ENCODE measurements at regions not wholly inside any gene's neighbourhood (a gene's known extent, or its start where the extent isn't known, plus 50 kb on each side); places are given as distances from the start of the nearest gene placed in this dataset.

DNA sequence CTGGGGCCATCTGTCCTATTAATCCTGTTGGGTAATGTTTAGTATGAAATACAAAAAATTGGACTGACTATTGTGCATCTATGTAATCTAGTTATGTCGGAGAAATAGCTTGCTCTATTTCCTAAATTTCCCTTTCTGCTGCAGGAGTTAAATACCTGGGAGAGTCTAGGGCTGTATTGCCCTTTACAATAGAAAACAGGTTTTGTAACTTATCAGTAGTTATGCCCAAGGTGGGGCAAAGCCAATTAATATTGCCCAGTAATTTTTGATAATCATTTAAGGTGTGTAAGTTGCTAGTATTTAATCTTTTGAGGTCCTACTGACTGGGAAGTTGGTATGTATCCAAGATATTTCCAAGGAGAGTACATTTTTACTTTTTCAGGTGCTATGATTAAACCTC is 838.1 kb downstream of the DACH1 start:
- TF ChIP-seq, protein P1, sequence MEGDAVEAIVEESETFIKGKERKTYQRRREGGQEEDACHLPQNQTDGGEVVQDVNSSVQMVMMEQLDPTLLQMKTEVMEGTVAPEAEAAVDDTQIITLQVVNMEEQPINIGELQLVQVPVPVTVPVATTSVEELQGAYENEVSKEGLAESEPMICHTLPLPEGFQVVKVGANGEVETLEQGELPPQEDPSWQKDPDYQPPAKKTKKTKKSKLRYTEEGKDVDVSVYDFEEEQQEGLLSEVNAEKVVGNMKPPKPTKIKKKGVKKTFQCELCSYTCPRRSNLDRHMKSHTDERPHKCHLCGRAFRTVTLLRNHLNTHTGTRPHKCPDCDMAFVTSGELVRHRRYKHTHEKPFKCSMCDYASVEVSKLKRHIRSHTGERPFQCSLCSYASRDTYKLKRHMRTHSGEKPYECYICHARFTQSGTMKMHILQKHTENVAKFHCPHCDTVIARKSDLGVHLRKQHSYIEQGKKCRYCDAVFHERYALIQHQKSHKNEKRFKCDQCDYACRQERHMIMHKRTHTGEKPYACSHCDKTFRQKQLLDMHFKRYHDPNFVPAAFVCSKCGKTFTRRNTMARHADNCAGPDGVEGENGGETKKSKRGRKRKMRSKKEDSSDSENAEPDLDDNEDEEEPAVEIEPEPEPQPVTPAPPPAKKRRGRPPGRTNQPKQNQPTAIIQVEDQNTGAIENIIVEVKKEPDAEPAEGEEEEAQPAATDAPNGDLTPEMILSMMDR (IDR thresholded peaks at IDR 0.05; ENCODE audit: insufficient read depth, low read depth, low read length) = no peak
- no peak for TF ChIP-seq EZH2 (IDR thresholded peaks at IDR 0.05; ENCODE audit: insufficient read depth, low read length)

Measured in astrocyte (in vitro differentiated cells and primary cell).